C4-2B (cell line): ENCODE measurements at regions not wholly inside any gene's neighbourhood (a gene's known extent, or its start where the extent isn't known, plus 50 kb on each side); places are given as distances from the start of the nearest gene placed in this dataset.

Experiments
- H3K27ac ChIP-seq: fragments of 450-650 bp; 2 replicates; pipeline ENCODE4 v1.5.1; 2017
- CTCF ChIP-seq: fragments of 450-650 bp; conservative IDR thresholded peaks from 2 replicates; pipeline ENCODE4 v1.5.1; 2017; ENCODE audit warnings: mild to moderate bottlenecking
- ZFX ChIP-seq: fragments of 450-650 bp; IDR thresholded peaks from 2 replicates; pipeline ENCODE4 v1.6.1; 2017

DNA sequence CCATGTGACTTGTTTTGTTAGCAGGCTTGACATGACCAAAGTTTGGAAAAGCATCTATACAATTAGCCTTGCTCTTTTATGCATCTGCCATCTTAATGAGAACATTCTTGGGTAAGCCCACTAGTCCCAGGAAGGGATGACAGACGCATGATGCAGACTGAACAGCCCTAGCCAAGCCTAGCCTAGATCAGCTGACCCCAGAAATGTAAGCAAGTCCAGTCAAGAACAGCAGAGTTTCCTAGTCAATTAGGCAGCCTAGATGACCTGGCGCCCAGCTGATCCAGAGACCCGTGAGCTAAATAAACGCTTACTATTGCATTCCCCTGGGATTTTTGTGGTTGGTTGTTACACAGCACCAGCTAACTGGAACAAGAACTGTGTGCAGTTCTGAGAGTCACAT lies 457.9 kb downstream of the BCOR start:
- TF ChIP-seq ZFX (no peak), CTCF (no peak)
- no peak overlapping the region for H3K27ac ChIP-seq

DNA sequence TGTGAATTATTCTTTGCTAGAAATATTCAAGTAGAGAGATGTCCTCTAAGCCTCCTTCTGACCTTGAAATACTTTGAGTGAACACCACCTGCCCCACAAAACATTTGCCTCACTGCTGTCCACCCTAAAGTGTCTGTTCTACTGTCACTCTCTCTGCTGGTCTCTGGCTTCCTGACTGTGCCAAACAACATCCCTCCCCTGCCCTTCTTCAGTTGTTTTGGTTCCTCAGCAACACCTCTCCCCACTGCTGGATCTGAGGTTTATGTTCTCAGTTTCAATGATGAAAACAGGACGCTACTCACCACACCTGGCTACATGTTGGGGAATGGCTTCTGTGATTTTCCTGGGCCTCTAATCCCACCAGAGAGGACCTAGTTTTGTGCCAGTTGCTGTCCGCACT lies 456.9 kb downstream of the BCOR start:
- TF ChIP-seq CTCF (no peak), ZFX (no peak)
- no peak overlapping the region for H3K27ac ChIP-seq

DNA sequence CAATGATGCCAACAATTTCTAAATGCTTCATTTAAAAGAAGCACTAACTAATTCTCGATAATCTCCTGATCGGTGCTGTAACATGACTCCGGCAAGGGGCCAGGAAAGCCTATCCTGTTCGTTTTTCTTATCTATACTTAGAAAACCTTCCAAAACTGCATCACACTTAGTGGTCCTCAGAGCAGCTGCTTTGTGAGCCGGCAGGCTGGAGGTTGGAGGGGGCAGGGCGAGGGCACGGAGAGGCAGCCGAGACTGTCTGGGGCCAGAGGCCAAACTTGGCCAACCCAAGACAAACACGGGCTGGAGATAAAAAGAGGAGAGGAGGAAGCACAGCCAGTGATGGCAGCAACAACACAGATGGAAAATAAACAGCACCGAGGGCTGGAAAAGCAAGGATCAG lies 455.7 kb downstream of the BCOR start:
- TF ChIP-seq CTCF (no peak), ZFX (no peak)

GRCh38 chrX:39643550-39643949 lies 454.2 kb downstream of the BCOR start:
- no peak overlapping the region for H3K27ac ChIP-seq
- TF ChIP-seq CTCF = no peak
- no peak for TF ChIP-seq ZFX

More for the DNA sequence above, 455.7 kb downstream of the BCOR start:
- peak overlapping the region; percentile 39; the same call in 1 of the 2 replicates for H3K27ac ChIP-seq

DNA sequence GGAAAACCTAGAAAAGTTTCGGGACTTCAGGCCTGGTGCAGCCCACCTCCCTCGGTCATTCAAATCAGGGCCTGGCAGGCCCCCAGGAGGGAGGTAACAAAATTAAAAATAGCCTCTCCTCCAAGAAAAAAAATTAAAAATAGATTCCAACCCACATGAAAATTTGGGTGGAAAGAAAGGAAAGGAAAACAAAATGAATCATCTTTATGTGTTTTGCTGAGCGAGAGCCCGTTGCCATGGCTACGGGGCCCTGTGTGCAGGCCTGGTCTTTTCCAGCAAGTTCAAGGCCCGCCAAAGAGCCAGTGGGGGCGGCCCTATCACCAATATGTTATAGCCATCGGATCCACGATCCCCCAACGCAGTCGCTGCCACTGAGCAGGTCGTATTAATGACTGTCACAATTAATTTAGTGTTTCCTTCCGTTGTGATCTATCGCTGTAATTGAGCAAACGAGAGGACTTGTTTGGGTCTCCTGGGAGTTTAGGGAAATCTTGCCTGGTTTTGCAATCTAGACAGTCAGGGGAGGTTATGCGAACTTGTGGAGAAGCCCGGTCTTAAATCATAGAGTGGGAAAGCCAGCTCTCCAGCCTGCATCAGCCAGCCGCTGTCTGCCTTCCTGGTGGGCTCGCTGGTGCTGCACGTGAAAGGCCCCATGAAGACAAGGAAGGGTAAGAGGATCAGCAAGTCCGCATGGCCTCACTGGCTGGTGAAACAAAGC lies 452.4 kb downstream of the BCOR start:
- TF ChIP-seq CTCF (no peak), ZFX (no peak)
- H3K27ac ChIP-seq = no peak overlapping the region

DNA sequence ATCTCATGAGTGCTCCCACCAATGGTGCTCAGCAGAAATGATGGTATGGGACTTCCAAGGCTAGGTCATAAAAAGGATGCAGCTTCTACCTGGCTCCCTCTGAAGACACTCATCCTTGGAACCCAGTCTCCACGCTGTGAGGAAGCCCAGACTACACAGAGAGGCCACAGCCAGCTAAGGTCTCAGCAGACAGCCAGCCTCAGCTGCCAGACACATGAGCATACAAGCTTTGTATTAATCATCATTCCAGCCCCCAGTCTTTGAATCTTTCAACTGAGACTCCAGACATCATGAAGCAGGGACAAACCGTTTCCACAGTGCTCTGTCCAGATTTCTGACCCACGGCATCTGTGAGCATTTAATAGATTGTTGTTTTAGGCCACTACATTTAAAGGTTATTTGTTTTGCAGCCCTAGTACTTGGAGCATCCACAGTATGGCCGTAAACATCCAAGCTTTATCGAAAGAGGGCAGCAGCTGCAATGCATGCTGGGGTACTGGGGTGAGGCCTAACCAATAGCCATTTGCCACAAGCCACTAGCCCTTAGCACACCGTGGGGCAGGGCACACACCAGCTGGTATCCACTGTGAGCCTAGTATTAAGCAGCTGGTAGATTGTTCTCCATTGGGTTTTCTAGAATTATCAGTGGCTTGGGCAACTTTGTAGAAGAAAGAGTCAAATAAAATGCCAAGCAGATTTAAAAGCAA lies 449.1 kb downstream of the BCOR start:
- TF ChIP-seq ZFX (no peak), CTCF (no peak)
- H3K27ac ChIP-seq = no peak overlapping the region

DNA sequence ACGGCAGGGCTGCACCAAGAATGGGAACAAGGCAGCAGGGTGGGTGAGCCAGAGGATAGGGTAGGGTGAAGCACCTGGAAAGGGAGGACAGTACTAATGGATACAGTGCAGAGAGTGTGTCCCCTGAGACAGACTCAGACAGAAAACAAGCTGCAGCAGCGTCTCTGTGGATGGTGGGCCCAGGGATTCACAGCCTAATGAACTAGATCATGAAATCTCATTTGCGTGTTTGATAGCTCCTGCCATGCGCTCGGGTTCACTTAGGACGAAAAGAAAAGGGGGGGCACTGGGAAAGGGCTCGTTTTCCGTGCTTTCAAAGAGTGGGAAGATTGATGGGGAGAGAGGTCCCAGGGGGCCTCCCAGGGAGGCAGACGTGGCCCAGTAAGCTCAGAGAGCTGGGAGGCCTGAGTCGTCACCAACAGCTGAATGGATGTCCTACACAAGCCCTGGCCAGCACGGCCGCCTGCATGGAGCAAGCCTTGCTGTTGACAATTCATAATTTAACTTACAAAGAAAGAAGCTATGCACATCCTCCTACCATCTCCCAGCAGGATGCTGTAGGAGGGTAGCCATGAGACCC lies 446.9 kb downstream of the BCOR start:
- TF ChIP-seq ZFX (no peak), CTCF (no peak)

More for the DNA sequence above, 446.9 kb downstream of the BCOR start:
- H3K27ac ChIP-seq = no peak overlapping the region
